Retinal pigment epithelial cell (primary cell): ENCODE measurements at regions not wholly inside any gene's neighbourhood (a gene's known extent, or its start where the extent isn't known, plus 50 kb on each side); places are given as distances from the start of the nearest gene placed in this dataset.

ENCODE experiments used
- DNase-seq: peaks from one replicate; pipeline ENCODE4 v3.0.0-alpha.2; 2010; ENCODE audit warnings: low read depth
- H3K4me3 ChIP-seq: 2 replicates; pipeline ENCODE4 v1.5.1; 2011; ENCODE audit warnings: mild to moderate bottlenecking, low read length, control low read depth, moderate library complexity
- TF ChIP-seq, protein P1 (sequence below): conservative IDR thresholded peaks from 2 replicates; pipeline ENCODE4 v1.5.1; 2011; ENCODE audit warnings: low read depth, low read length, control low read depth, inconsistent platforms

DNA sequence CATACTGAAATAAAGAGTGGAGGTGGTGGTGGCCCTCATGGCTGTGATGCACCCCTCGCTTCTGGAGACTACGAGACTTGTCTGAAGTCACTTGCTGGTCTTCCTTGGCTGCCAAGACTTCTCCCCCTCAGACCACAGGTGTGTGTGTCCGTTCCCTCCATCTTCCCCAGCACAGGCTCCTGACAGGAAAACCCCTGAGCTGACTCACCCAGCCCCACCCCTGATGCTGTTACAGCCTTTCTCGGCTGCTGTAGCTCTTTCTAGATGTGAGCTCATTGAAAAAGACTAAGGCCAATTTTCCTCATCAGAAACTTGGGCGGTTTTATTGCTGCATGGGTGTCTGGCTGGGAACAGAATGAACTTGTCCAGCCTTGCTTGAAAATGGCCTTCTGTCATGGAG lies 296.9 kb downstream of the TMEM114 start:
- TF ChIP-seq, protein P1, sequence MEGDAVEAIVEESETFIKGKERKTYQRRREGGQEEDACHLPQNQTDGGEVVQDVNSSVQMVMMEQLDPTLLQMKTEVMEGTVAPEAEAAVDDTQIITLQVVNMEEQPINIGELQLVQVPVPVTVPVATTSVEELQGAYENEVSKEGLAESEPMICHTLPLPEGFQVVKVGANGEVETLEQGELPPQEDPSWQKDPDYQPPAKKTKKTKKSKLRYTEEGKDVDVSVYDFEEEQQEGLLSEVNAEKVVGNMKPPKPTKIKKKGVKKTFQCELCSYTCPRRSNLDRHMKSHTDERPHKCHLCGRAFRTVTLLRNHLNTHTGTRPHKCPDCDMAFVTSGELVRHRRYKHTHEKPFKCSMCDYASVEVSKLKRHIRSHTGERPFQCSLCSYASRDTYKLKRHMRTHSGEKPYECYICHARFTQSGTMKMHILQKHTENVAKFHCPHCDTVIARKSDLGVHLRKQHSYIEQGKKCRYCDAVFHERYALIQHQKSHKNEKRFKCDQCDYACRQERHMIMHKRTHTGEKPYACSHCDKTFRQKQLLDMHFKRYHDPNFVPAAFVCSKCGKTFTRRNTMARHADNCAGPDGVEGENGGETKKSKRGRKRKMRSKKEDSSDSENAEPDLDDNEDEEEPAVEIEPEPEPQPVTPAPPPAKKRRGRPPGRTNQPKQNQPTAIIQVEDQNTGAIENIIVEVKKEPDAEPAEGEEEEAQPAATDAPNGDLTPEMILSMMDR = no peak
- no peak for DNase-seq
- no peak overlapping the region for H3K4me3 ChIP-seq

DNA sequence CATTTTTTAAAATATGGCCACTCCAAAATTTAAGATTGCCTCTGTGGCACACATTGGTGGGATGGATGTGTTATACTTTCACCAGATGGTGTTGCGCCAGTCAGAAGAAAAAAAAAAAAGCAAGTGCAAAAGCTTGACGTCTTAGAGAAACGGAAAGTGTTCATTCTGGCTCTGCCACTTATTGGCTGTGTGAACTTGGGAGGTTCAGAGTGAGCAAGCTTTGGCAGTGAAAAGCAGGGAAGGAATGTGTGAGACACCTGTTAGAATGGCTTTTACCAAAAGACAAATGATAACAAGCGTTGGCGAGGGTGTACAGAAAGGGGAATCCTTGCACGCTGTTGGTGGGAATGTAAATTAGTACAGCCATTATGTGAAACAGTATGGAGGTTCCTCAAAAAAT lies 298.0 kb downstream of the TMEM114 start:
- DNase-seq = no peak
- TF ChIP-seq, protein P1 = no peak
- no peak overlapping the region for H3K4me3 ChIP-seq

DNA sequence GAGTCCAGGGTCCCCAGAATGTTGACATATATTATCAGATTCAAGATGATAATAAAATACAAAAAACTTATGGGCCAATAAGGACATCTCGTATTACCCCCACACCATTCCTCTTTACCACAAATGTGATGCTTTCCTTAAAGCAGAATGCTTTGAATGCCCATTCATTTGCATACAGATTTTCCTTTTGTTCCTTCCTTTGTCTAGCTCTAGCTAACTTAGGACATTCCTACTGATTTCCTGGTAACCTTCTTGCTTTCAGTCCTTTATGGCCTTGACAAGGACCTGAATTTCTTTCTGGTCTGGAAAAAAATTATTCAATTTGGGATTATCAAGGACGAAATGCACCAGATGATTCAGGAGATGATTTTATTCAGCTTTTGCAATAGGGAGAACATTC lies 304.0 kb downstream of the TMEM114 start:
- TF ChIP-seq, protein P1 = no peak
- DNase-seq = no peak

DNA sequence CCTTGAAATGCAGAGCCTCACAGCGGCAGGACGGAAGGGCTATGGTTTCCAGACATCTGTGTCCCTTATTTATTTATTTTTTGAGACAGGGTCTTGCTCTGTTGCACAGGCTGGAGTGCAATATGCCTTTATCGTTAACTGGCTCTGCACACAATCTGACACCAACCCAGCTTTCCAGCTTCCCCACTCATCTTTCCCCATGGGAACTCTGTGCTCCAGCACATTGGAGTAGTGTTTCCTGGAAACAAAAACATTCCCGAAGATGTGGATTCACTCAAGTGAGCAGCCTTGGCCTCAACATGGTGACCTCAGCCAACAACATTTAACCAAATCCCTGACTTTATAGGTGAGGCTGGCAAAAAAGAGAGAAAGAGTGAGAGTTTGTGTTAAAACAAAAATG lies 307.1 kb downstream of the TMEM114 start:
- H3K4me3 ChIP-seq = no peak overlapping the region
- no peak for DNase-seq
- TF ChIP-seq, protein P1 = no peak

More for the DNA sequence above, 304.0 kb downstream of the TMEM114 start:
- no peak overlapping the region for H3K4me3 ChIP-seq

DNA sequence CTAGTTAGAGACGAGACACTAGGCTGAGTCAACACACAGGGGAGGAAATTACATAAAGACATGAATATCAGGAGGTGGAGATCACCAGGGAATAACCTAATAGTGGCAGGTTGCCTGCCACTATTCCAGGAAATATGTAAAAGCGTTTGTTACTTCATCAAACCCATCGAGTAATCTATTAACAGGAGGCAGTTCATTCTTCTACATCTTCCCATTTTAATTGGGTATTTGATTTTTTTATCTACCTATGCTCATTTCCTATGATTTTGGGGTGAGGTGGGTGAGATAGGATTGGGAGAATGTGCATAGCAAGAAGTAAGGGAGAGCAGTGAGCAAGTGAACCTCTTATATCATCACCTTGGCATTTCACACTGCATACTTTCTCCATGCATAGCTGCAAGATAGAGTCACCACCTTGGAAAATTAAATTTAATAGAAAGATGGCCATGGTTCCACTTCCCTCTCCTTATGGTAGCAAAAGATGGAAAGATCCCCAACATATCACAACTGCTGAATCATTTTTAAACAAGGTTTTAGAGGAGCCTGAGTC lies 312.2 kb downstream of the TMEM114 start:
- no peak overlapping the region for H3K4me3 ChIP-seq
- TF ChIP-seq, protein P1 = no peak
- no peak for DNase-seq

DNA sequence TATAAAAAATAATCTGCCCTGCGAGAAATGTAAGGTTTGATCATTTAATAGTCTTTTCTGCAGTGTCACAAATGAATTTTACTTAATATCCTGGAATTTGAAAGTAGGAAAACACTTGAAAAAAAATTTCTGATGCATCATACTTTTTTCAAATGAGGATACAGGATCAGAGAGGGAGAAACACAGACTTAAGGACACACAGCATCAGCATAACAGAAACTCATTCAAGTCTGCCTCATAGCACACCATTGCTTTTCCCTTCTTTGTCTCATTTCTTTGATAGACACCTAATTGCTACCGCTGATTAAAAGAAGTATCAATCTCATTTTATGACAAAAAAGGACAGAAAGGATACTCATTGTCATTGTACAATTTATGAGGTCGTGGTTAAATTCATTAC lies 319.0 kb downstream of the TMEM114 start:
- TF ChIP-seq, protein P1 = no peak
- no peak overlapping the region for H3K4me3 ChIP-seq
- no peak for DNase-seq

DNA sequence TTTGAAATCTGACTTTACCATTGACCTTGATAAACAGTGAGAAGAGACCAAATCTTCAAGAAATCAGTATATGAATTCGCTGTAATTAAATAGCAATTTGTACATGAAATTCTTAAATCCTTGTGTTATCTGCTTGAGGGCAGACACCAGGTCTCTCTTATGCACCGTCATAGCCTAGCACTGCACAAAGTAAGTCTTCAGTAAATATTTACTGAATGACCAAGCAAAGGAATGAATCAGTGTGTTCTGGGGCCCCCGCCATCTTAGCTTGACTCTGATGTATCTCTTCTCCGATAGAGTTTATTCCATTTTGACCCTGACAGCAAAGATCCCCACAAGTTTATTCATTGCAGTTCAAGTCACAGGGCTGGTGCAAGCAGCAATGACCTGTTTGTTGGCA lies 328.0 kb downstream of the TMEM114 start:
- DNase-seq = no peak
- H3K4me3 ChIP-seq = no peak overlapping the region
- TF ChIP-seq, protein P1 = no peak
